Ishikawa (cell line): ENCODE measurements at regions not wholly inside any gene's neighbourhood (a gene's known extent, or its start where the extent isn't known, plus 50 kb on each side); places are given as distances from the start of the nearest gene placed in this dataset.

Experiments used
- CEBPB ChIP-seq: IDR thresholded peaks from 2 replicates; pipeline ENCODE4 v1.6.1; 2012
- CREB1 ChIP-seq: IDR thresholded peaks from 2 replicates; pipeline ENCODE4 v1.6.1; 2012; ENCODE audit warnings: low read depth
- EGR1 ChIP-seq: IDR thresholded peaks from 2 replicates; pipeline ENCODE4 v1.6.1; 2012
- EP300 ChIP-seq: IDR thresholded peaks from 2 replicates; pipeline ENCODE4 v1.6.1; 2012; ENCODE audit warnings: borderline replicate concordance
- RAD21 ChIP-seq: IDR thresholded peaks from 2 replicates; pipeline ENCODE4 v1.6.1; 2012; ENCODE audit warnings: low read depth
- REST ChIP-seq: IDR thresholded peaks from 2 replicates; pipeline ENCODE4 v1.6.1; 2012; ENCODE audit warnings: low read depth, mild to moderate bottlenecking
- TAF1 ChIP-seq: IDR thresholded peaks from 2 replicates; pipeline ENCODE4 v1.6.1; 2012; ENCODE audit warnings: low read depth, mild to moderate bottlenecking
- TEAD4 ChIP-seq: IDR thresholded peaks from 2 replicates; pipeline ENCODE4 v1.6.1; 2012
- TF ChIP-seq, protein P1 (sequence below): IDR thresholded peaks from 2 replicates; pipeline ENCODE4 v1.6.1; 2012

- TF ChIP-seq CEBPB (no peak), TEAD4 (no peak), RAD21 (no peak), REST (no peak), TAF1 (no peak), EP300 (no peak), CREB1 (no peak), EGR1 (no peak)
- TF ChIP-seq, protein P1, sequence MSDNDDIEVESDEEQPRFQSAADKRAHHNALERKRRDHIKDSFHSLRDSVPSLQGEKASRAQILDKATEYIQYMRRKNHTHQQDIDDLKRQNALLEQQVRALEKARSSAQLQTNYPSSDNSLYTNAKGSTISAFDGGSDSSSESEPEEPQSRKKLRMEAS: no peak
Observed at GRCh38 chr2:133660510-133660909, 92.2 kb upstream of the NCKAP5 start.
